Stimulated activated naive CD8-positive, alpha-beta T cell treated with anti-CD3 and anti-CD28 coated beads, Interleukin-15, amount 100 ng/mL, for 72 hours (primary cell): ENCODE measurements at regions not wholly inside any gene's neighbourhood (a gene's known extent, or its start where the extent isn't known, plus 50 kb on each side); places are given as distances from the start of the nearest gene placed in this dataset.

Experiments used
- ATAC-seq: fragments of 150-1000 bp; cut with Tn5 transposase; 2 replicates; pipeline ENCODE4 v1.10.0; 2021; ENCODE audit warnings: mild to moderate bottlenecking, moderate library complexity
- DNase-seq, 2 donors: peaks; one replicate each; pipeline ENCODE4 v3.0.0; 2021 to 2022
- H3K27ac Mint-ChIP-seq, 2 donors: one replicate each; pipeline ENCODE4 v1.8.0; 2022; ENCODE audit warnings: mild to moderate bottlenecking in 2 of 2, mixed read lengths in 2 of 2, moderate library complexity in 2 of 2
- H3K27me3 Mint-ChIP-seq: one replicate; pipeline ENCODE4 v1.8.0; 2022; ENCODE audit warnings: mixed read lengths
- H3K4me1 Mint-ChIP-seq: one replicate; pipeline ENCODE4 v1.8.0; 2022; ENCODE audit warnings: mild to moderate bottlenecking, mixed read lengths
- H3K4me3 Mint-ChIP-seq, 2 donors: one replicate each; pipeline ENCODE4 v1.8.0; 2022; ENCODE audit warnings: mild to moderate bottlenecking in 2 of 2, mixed read lengths in 2 of 2, moderate library complexity in 1 of 2
- H3K9me3 Mint-ChIP-seq, 2 donors: one replicate each; pipeline ENCODE4 v1.8.0; 2022; ENCODE audit warnings: mixed read lengths in 2 of 2

- DNase-seq (no peak), ATAC-seq (no peak)
- Mint-ChIP-seq H3K4me3 (no peak overlapping the region), H3K9me3 (peaks cover 0 to 15% of the 10 kb centered on the region in 2 donors), H3K27me3 (no peaks in the 10 kb centered on the region), H3K27ac (no peak overlapping the region), H3K4me1 (no peaks in the 10 kb centered on the region)
These were observed 1606.3 kb upstream of the LRRTM3 start for GRCh38 chr10:65319493-65319892.

GRCh38 chr10:65320236-65321026, 1605.4 kb upstream of the LRRTM3 start:
- Mint-ChIP-seq H3K4me3 (no peak overlapping the region), H3K4me1 (no peaks in the 10 kb centered on the region), H3K27me3 (no peaks in the 10 kb centered on the region), H3K9me3 (peaks cover 0 to 15% of the 10 kb centered on the region in 2 donors), H3K27ac (no peak overlapping the region)
- ATAC-seq (no peak), DNase-seq (no peak)

- no peak for ATAC-seq
- no peak for DNase-seq
- Mint-ChIP-seq H3K4me3 (no peak overlapping the region), H3K9me3 (peaks cover 5 to 15% of the 10 kb centered on the region in 2 donors), H3K4me1 (no peaks in the 10 kb centered on the region), H3K27me3 (no peaks in the 10 kb centered on the region), H3K27ac (no peak overlapping the region)
These were observed 1602.0 kb upstream of the LRRTM3 start for GRCh38 chr10:65323802-65324201.

- ATAC-seq (no peak), DNase-seq (no peak)
- no peak overlapping the region for H3K27ac Mint-ChIP-seq
- H3K9me3 Mint-ChIP-seq = peaks cover 14% of the 10 kb centered on the region in 2 donors
- H3K27me3 Mint-ChIP-seq = no peaks in the 10 kb centered on the region
- no peaks in the 10 kb centered on the region for H3K4me1 Mint-ChIP-seq
- H3K4me3 Mint-ChIP-seq = no peak overlapping the region
These were observed 1599.9 kb upstream of the LRRTM3 start for GRCh38 chr10:65325913-65326312.

GRCh38 chr10:65328486-65328885, 1597.3 kb upstream of the LRRTM3 start:
- Mint-ChIP-seq H3K27me3 (no peaks in the 10 kb centered on the region), H3K4me1 (no peaks in the 10 kb centered on the region), H3K9me3 (peaks cover 14% of the 10 kb centered on the region in 2 donors), H3K27ac (no peak overlapping the region), H3K4me3 (no peak overlapping the region)
- ATAC-seq (no peak), DNase-seq (no peak)

- DNase-seq = no peak
- H3K27me3 Mint-ChIP-seq = no peaks in the 10 kb centered on the region
- H3K9me3 Mint-ChIP-seq = peaks cover under 1 to 2% of the 10 kb centered on the region in 2 donors
- H3K4me3 Mint-ChIP-seq = no peak overlapping the region
- H3K4me1 Mint-ChIP-seq = no peaks in the 10 kb centered on the region
- no peak for ATAC-seq
- no peak overlapping the region for H3K27ac Mint-ChIP-seq
These were observed 1590.5 kb upstream of the LRRTM3 start for GRCh38 chr10:65335311-65335710.

GRCh38 chr10:65340340-65340739, 1585.5 kb upstream of the LRRTM3 start:
- H3K9me3 Mint-ChIP-seq = no peaks in the 10 kb centered on the region
- H3K4me1 Mint-ChIP-seq = no peaks in the 10 kb centered on the region
- H3K27ac Mint-ChIP-seq = no peak overlapping the region
- H3K27me3 Mint-ChIP-seq = no peaks in the 10 kb centered on the region
- ATAC-seq (no peak), DNase-seq (no peak)
- no peak overlapping the region for H3K4me3 Mint-ChIP-seq

GRCh38 chr10:65341323-65341925, 1584.4 kb upstream of the LRRTM3 start:
- H3K4me1 Mint-ChIP-seq = no peaks in the 10 kb centered on the region
- ATAC-seq (no peak), DNase-seq (no peak)
- peak overlapping the region in 1 of 2 donors; percentile 70 for H3K27ac Mint-ChIP-seq
- H3K4me3 Mint-ChIP-seq = no peak overlapping the region
- no peaks in the 10 kb centered on the region for H3K27me3 Mint-ChIP-seq
- no peaks in the 10 kb centered on the region for H3K9me3 Mint-ChIP-seq

- DNase-seq = no peak
- H3K9me3 Mint-ChIP-seq = no peaks in the 10 kb centered on the region
- no peaks in the 10 kb centered on the region for H3K27me3 Mint-ChIP-seq
- H3K27ac Mint-ChIP-seq = no peak overlapping the region
- no peaks in the 10 kb centered on the region for H3K4me1 Mint-ChIP-seq
- no peak overlapping the region for H3K4me3 Mint-ChIP-seq
- ATAC-seq = no peak
These were observed 1583.6 kb upstream of the LRRTM3 start for GRCh38 chr10:65342245-65342644.

GRCh38 chr10:65346466-65346865, 1579.4 kb upstream of the LRRTM3 start:
- no peaks in the 10 kb centered on the region for H3K27me3 Mint-ChIP-seq
- DNase-seq (no peak), ATAC-seq (no peak)
- no peaks in the 10 kb centered on the region for H3K4me1 Mint-ChIP-seq
- no peak overlapping the region for H3K4me3 Mint-ChIP-seq
- H3K9me3 Mint-ChIP-seq = no peaks in the 10 kb centered on the region
- no peak overlapping the region for H3K27ac Mint-ChIP-seq

GRCh38 chr10:65348637-65349036, 1577.2 kb upstream of the LRRTM3 start:
- Mint-ChIP-seq H3K27ac (no peak overlapping the region), H3K4me3 (no peak overlapping the region), H3K27me3 (no peaks in the 10 kb centered on the region), H3K4me1 (no peaks in the 10 kb centered on the region), H3K9me3 (no peaks in the 10 kb centered on the region)
- DNase-seq (no peak), ATAC-seq (no peak)

- H3K27ac Mint-ChIP-seq = no peak overlapping the region
- DNase-seq (no peak), ATAC-seq (no peak)
- no peak overlapping the region for H3K4me3 Mint-ChIP-seq
- no peaks in the 10 kb centered on the region for H3K4me1 Mint-ChIP-seq
- no peaks in the 10 kb centered on the region for H3K27me3 Mint-ChIP-seq
- H3K9me3 Mint-ChIP-seq = peaks cover 0 to 7% of the 10 kb centered on the region in 2 donors
These were observed 1575.2 kb upstream of the LRRTM3 start for GRCh38 chr10:65350611-65351010.

GRCh38 chr10:65355141-65355680, 1570.6 kb upstream of the LRRTM3 start:
- Mint-ChIP-seq H3K27me3 (no peaks in the 10 kb centered on the region), H3K4me3 (no peak overlapping the region), H3K9me3 (peaks cover 5 to 12% of the 10 kb centered on the region in 2 donors), H3K27ac (no peak overlapping the region), H3K4me1 (no peaks in the 10 kb centered on the region)
- DNase-seq (no peak), ATAC-seq (no peak)

- Mint-ChIP-seq H3K4me3 (no peak overlapping the region), H3K4me1 (no peaks in the 10 kb centered on the region), H3K27ac (no peak overlapping the region), H3K9me3 (peaks cover 14 to 21% of the 10 kb centered on the region in 2 donors), H3K27me3 (no peaks in the 10 kb centered on the region)
- no peak for DNase-seq
- ATAC-seq = no peak
These were observed 1567.3 kb upstream of the LRRTM3 start for GRCh38 chr10:65358565-65358964.

- DNase-seq = no peak
- no peak overlapping the region for H3K4me3 Mint-ChIP-seq
- H3K27ac Mint-ChIP-seq = no peak overlapping the region
- H3K4me1 Mint-ChIP-seq = no peaks in the 10 kb centered on the region
- H3K9me3 Mint-ChIP-seq = peaks cover 15 to 21% of the 10 kb centered on the region in 2 donors
- H3K27me3 Mint-ChIP-seq = no peaks in the 10 kb centered on the region
- ATAC-seq = no peak
These were observed 1565.3 kb upstream of the LRRTM3 start for GRCh38 chr10:65360497-65360896.

- DNase-seq (no peak), ATAC-seq (no peak)
- Mint-ChIP-seq H3K9me3 (peaks cover 10 to 15% of the 10 kb centered on the region in 2 donors), H3K27ac (no peak overlapping the region), H3K27me3 (no peaks in the 10 kb centered on the region), H3K4me1 (no peaks in the 10 kb centered on the region), H3K4me3 (no peak overlapping the region)
These were observed 1560.0 kb upstream of the LRRTM3 start for GRCh38 chr10:65365878-65366277.
